ENCODE measurements at regions not wholly inside any gene's neighbourhood (a gene's known extent, or its start where the extent isn't known, plus 50 kb on each side); places are given as distances from the start of the nearest gene placed in this dataset.

DNA sequence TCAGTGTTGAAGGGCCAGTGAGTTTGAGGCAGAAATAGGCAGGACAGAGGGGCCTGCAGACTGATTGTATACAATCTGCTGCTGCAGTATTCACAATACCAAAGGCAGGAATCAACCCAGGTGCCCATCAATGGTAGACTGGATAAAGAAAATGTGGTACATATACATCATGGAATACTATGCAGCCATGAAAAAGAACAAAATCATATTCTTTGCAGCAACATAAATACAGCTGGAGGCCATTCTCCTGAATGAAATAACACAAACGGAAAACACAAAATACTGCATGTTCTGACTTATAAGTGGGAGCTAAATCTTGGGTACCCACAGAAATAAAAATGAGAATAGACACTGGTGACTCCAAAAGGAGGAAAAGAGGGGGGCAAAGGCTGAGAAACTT lies 485.1 kb downstream of the XYLT1 start:
- TF ChIP-seq RAD21 (IDR thresholded peaks at IDR 0.05) (no peak), JUND (IDR thresholded peaks at IDR 0.05) (no peak), EGR1 (IDR thresholded peaks at IDR 0.05; ENCODE audit: low read depth in 2 of 2) (no peak), SP1 (IDR thresholded peaks at IDR 0.05) (no peak), TAF1 (conservative IDR thresholded peaks at IDR 0.05) (no peak), GABPA (IDR thresholded peaks at IDR 0.05 in 1 of 2, conservative IDR thresholded peaks at IDR 0.05 in 1 of 2) (no peak), RXRA (IDR thresholded peaks at IDR 0.05) (no peak)
- TF ChIP-seq, protein P1, sequence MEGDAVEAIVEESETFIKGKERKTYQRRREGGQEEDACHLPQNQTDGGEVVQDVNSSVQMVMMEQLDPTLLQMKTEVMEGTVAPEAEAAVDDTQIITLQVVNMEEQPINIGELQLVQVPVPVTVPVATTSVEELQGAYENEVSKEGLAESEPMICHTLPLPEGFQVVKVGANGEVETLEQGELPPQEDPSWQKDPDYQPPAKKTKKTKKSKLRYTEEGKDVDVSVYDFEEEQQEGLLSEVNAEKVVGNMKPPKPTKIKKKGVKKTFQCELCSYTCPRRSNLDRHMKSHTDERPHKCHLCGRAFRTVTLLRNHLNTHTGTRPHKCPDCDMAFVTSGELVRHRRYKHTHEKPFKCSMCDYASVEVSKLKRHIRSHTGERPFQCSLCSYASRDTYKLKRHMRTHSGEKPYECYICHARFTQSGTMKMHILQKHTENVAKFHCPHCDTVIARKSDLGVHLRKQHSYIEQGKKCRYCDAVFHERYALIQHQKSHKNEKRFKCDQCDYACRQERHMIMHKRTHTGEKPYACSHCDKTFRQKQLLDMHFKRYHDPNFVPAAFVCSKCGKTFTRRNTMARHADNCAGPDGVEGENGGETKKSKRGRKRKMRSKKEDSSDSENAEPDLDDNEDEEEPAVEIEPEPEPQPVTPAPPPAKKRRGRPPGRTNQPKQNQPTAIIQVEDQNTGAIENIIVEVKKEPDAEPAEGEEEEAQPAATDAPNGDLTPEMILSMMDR (IDR thresholded peaks at IDR 0.05; ENCODE audit: low read depth, low read length, missing input control): no peak
- TF ChIP-seq, protein P2, sequence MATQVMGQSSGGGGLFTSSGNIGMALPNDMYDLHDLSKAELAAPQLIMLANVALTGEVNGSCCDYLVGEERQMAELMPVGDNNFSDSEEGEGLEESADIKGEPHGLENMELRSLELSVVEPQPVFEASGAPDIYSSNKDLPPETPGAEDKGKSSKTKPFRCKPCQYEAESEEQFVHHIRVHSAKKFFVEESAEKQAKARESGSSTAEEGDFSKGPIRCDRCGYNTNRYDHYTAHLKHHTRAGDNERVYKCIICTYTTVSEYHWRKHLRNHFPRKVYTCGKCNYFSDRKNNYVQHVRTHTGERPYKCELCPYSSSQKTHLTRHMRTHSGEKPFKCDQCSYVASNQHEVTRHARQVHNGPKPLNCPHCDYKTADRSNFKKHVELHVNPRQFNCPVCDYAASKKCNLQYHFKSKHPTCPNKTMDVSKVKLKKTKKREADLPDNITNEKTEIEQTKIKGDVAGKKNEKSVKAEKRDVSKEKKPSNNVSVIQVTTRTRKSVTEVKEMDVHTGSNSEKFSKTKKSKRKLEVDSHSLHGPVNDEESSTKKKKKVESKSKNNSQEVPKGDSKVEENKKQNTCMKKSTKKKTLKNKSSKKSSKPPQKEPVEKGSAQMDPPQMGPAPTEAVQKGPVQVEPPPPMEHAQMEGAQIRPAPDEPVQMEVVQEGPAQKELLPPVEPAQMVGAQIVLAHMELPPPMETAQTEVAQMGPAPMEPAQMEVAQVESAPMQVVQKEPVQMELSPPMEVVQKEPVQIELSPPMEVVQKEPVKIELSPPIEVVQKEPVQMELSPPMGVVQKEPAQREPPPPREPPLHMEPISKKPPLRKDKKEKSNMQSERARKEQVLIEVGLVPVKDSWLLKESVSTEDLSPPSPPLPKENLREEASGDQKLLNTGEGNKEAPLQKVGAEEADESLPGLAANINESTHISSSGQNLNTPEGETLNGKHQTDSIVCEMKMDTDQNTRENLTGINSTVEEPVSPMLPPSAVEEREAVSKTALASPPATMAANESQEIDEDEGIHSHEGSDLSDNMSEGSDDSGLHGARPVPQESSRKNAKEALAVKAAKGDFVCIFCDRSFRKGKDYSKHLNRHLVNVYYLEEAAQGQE (IDR thresholded peaks at IDR 0.05): no peak
- TF ChIP-seq, protein P3, sequence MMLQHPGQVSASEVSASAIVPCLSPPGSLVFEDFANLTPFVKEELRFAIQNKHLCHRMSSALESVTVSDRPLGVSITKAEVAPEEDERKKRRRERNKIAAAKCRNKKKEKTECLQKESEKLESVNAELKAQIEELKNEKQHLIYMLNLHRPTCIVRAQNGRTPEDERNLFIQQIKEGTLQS (IDR thresholded peaks at IDR 0.05): no peak
- TF ChIP-seq, protein P4, sequence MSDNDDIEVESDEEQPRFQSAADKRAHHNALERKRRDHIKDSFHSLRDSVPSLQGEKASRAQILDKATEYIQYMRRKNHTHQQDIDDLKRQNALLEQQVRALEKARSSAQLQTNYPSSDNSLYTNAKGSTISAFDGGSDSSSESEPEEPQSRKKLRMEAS (IDR thresholded peaks at IDR 0.05): no peak
- TF ChIP-seq, protein P5, sequence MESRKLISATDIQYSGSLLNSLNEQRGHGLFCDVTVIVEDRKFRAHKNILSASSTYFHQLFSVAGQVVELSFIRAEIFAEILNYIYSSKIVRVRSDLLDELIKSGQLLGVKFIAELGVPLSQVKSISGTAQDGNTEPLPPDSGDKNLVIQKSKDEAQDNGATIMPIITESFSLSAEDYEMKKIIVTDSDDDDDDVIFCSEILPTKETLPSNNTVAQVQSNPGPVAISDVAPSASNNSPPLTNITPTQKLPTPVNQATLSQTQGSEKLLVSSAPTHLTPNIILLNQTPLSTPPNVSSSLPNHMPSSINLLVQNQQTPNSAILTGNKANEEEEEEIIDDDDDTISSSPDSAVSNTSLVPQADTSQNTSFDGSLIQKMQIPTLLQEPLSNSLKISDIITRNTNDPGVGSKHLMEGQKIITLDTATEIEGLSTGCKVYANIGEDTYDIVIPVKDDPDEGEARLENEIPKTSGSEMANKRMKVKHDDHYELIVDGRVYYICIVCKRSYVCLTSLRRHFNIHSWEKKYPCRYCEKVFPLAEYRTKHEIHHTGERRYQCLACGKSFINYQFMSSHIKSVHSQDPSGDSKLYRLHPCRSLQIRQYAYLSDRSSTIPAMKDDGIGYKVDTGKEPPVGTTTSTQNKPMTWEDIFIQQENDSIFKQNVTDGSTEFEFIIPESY (IDR thresholded peaks at IDR 0.05): no peak

Data from liver (tissue), 3 donors.